C4-2B (cell line): ENCODE measurements at regions not wholly inside any gene's neighbourhood (a gene's known extent, or its start where the extent isn't known, plus 50 kb on each side); places are given as distances from the start of the nearest gene placed in this dataset.

Source experiments
- CTCF ChIP-seq: fragments of 450-650 bp; conservative IDR thresholded peaks from 2 replicates; pipeline ENCODE4 v1.5.1; 2017; ENCODE audit warnings: mild to moderate bottlenecking
- ZFX ChIP-seq: fragments of 450-650 bp; IDR thresholded peaks from 2 replicates; pipeline ENCODE4 v1.6.1; 2017

DNA sequence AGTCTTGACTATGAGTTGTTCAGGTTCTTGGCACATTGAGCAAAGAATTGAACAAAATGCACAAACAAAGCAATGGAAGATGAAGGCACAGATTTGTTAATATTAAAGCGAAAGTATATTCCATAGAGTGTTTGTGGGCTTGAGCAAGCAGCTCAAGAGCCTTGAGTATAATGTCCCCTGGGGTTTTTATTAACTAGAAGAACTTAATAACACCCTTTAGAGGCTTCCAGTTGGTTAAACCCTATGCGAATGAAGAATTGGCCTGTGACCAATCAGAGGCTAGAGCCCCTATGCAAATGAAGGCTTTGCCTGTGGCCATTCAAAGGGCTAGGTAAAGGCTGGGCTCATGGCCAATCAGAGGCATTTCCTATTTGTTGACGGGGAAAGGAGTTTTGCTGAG lies 135.3 kb upstream of the IL12B start:
- no peak for TF ChIP-seq CTCF
- TF ChIP-seq ZFX: no peak
